MCF 10A (cell line): ENCODE measurements at regions not wholly inside any gene's neighbourhood (a gene's known extent, or its start where the extent isn't known, plus 50 kb on each side); places are given as distances from the start of the nearest gene placed in this dataset.

Experiments used
- BruUV-seq: library from RNA; stranded (reverse); fragments of 400-500 nt; replicated peaks from 2 replicates; lab custom pipeline; 2021; lab: Mats Ljungman, UMichigan
- CTCF ChIA-PET: fragments of 300-600 bp; sonication (Branson Sonifier 250); formaldehyde crosslinking; extraction: SDS; loops from one replicate; lab custom pipeline; 2021; ENCODE audit warnings: antibody characterized with exemption, inconsistent platforms; lab: Yijun Ruan, JAX
- POLR2A ChIA-PET: fragments of 300-600, 350-650 bp; sonication (Branson Sonifier 250); formaldehyde crosslinking; extraction: SDS; loops from one replicate; lab custom pipeline; 2020; ENCODE audit warnings: antibody characterized with exemption, inconsistent platforms; lab: Yijun Ruan, JAX
- DNase-seq: peaks from one replicate; pipeline ENCODE4 v3.0.0-alpha.2; 2018; ENCODE audit not compliant: unreplicated experiment
- H3K27ac Mint-ChIP-seq: one replicate; pipeline ENCODE4 v1.8.0; 2022; ENCODE audit warnings: mild to moderate bottlenecking, low read depth, mixed read lengths; ENCODE audit not compliant: unreplicated experiment
- H3K27me3 Mint-ChIP-seq: one replicate; pipeline ENCODE4 v1.8.0; 2022; ENCODE audit warnings: mixed read lengths; ENCODE audit not compliant: insufficient read depth, unreplicated experiment
- H3K36me3 Mint-ChIP-seq: one replicate; pipeline ENCODE4 v1.8.0; 2022; ENCODE audit warnings: mild to moderate bottlenecking, moderate library complexity, mixed read lengths; ENCODE audit not compliant: insufficient read depth, unreplicated experiment
- H3K4me1 Mint-ChIP-seq: one replicate; pipeline ENCODE4 v1.8.0; 2022; ENCODE audit warnings: mixed read lengths; ENCODE audit not compliant: insufficient read depth, unreplicated experiment
- H3K4me3 Mint-ChIP-seq: one replicate; pipeline ENCODE4 v1.8.0; 2022; ENCODE audit warnings: mild to moderate bottlenecking, moderate library complexity, mixed read lengths; ENCODE audit not compliant: unreplicated experiment
- H3K9me3 Mint-ChIP-seq: one replicate; pipeline ENCODE4 v1.8.0; 2022; ENCODE audit warnings: mixed read lengths; ENCODE audit not compliant: unreplicated experiment
- intact Hi-C: fragments of 100-400 bp; cut with micrococcal nuclease; formaldehyde crosslinking; loops from 2 replicates; pipeline ENCODE4 v1.14.1; 2022
- TF ChIP-seq, protein P1 (sequence below): fragments of 200-600 bp; IDR thresholded peaks from one replicate; pipeline ENCODE4 v1.8.0; 2022; ENCODE audit warnings: antibody characterized with exemption, mild to moderate bottlenecking; ENCODE audit not compliant: unreplicated experiment

DNA sequence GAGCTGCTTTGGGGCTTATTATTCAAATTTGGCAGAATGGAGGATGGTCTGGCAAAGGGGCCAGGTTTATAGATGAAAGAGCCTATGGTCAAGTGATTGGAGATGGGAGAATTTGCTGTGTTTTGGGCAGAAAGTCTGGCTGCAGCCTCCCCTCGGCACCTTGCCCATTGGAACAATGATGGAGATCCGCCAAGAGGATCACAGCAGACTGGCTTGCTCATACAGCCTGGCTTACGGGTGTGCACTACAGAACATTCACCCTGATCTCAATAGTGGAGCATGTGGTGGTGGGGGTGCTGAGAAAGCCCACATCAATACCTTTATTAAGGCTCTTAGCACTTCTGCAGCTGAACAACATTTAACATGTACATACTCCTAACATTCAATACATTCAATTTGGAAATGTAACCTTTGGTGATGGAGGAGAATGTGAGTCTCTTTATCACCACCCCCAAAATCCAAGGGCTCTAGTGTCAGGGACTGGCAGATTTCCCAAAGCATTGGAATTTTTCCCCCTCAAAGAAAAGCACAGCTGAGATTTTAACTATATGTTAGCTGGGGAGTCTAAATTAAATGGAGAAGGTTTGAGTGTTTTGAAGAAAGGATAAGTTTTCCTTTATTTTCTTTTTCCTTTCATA is 118.4 kb upstream of the TMC3 start:
- peak; percentile 60 for DNase-seq
- Mint-ChIP-seq H3K4me3 (no peak overlapping the region), H3K36me3 (no peaks in the 10 kb centered on the region), H3K9me3 (no peaks in the 10 kb centered on the region), H3K27ac (no peak overlapping the region), H3K27me3 (no peaks in the 10 kb centered on the region), H3K4me1 (peaks cover 17% of the 10 kb centered on the region)
- intact Hi-C loops: no loop called here
- no TSS peak for BruUV-seq
- ChIA-PET POLR2A (interaction anchor here (0.7 kb wide), 1 partner anchor 675 kb away, joined by 3 read pairs; no protein-coding TSS in a partner anchor), CTCF (interaction anchor here (0.6 to 1.8 kb wide), 4 partner anchors 11 to 450 kb away, joined by 4 to 7 read pairs (median 5); no protein-coding TSS in a partner anchor)
- TF ChIP-seq, protein P1, sequence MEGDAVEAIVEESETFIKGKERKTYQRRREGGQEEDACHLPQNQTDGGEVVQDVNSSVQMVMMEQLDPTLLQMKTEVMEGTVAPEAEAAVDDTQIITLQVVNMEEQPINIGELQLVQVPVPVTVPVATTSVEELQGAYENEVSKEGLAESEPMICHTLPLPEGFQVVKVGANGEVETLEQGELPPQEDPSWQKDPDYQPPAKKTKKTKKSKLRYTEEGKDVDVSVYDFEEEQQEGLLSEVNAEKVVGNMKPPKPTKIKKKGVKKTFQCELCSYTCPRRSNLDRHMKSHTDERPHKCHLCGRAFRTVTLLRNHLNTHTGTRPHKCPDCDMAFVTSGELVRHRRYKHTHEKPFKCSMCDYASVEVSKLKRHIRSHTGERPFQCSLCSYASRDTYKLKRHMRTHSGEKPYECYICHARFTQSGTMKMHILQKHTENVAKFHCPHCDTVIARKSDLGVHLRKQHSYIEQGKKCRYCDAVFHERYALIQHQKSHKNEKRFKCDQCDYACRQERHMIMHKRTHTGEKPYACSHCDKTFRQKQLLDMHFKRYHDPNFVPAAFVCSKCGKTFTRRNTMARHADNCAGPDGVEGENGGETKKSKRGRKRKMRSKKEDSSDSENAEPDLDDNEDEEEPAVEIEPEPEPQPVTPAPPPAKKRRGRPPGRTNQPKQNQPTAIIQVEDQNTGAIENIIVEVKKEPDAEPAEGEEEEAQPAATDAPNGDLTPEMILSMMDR: no peak

- Mint-ChIP-seq H3K36me3 (no peaks in the 10 kb centered on the region), H3K27ac (no peak overlapping the region), H3K27me3 (no peaks in the 10 kb centered on the region), H3K4me1 (peaks cover 17% of the 10 kb centered on the region), H3K9me3 (no peaks in the 10 kb centered on the region), H3K4me3 (no peak overlapping the region)
- TF ChIP-seq, protein P1: no peak
- no peak for DNase-seq
- intact Hi-C loops: no loop called here
- POLR2A ChIA-PET: interaction anchor here (0.7 kb wide), 1 partner anchor 676 kb away, joined by 3 read pairs; no protein-coding TSS in a partner anchor
- CTCF ChIA-PET: interaction anchor here (0.6 to 1.8 kb wide), 4 partner anchors 10 to 516 kb away, joined by 4 to 7 read pairs (median 5); no protein-coding TSS in a partner anchor
- no TSS peak for BruUV-seq
Measured at GRCh38 chr15:81491414-81492096, 117.5 kb upstream of the TMC3 start.

- no peak for DNase-seq
- intact Hi-C loops: no loop called here
- Mint-ChIP-seq H3K4me3 (no peak overlapping the region), H3K4me1 (no peaks in the 10 kb centered on the region), H3K36me3 (no peaks in the 10 kb centered on the region), H3K9me3 (no peaks in the 10 kb centered on the region), H3K27me3 (no peaks in the 10 kb centered on the region), H3K27ac (no peak overlapping the region)
- POLR2A ChIA-PET: no interaction called here
- TF ChIP-seq, protein P1: no peak
- CTCF ChIA-PET: interaction anchor here (0.9 kb wide), 1 partner anchor 16 kb away, joined by 5 read pairs; no protein-coding TSS in a partner anchor
- no TSS peak for BruUV-seq
Measured at GRCh38 chr15:81485806-81486205, 111.8 kb upstream of the TMC3 start.
